ENCODE measurements at regions not wholly inside any gene's neighbourhood (a gene's known extent, or its start where the extent isn't known, plus 50 kb on each side); places are given as distances from the start of the nearest gene placed in this dataset.

- peak; percentile 38 for DNase-seq (ENCODE audit: low read depth)
- TF ChIP-seq CTCF (IDR thresholded peaks at IDR 0.05; ENCODE audit: insufficient read depth, low read depth, low read length): no peak
- no peak overlapping the region for H3K4me3 ChIP-seq (ENCODE audit: low read depth, low read length)
Observed at GRCh38 chr12:58765076-58765475, 155.2 kb downstream of the LRIG3 start.

- TF ChIP-seq CTCF (IDR thresholded peaks at IDR 0.05; ENCODE audit: insufficient read depth, low read depth, low read length): no peak
- peak; percentile 72 for DNase-seq (ENCODE audit: low read depth)
Observed at GRCh38 chr12:58765653-58766512, 154.4 kb downstream of the LRIG3 start.

GRCh38 chr12:58766513-58766870 is 153.8 kb downstream of the LRIG3 start:
- no peak for DNase-seq (ENCODE audit: low read depth)
- TF ChIP-seq CTCF (IDR thresholded peaks at IDR 0.05; ENCODE audit: insufficient read depth, low read depth, low read length): no peak
- no peak overlapping the region for H3K4me3 ChIP-seq (ENCODE audit: low read depth, low read length)

More at GRCh38 chr12:58765653-58766512, 154.4 kb downstream of the LRIG3 start:
- no peak overlapping the region for H3K4me3 ChIP-seq (ENCODE audit: low read depth, low read length)

GRCh38 chr12:58767496-58767895 is 152.8 kb downstream of the LRIG3 start:
- TF ChIP-seq CTCF (IDR thresholded peaks at IDR 0.05; ENCODE audit: insufficient read depth, low read depth, low read length): no peak
- H3K4me3 ChIP-seq (ENCODE audit: low read depth, low read length): no peak overlapping the region
- DNase-seq (ENCODE audit: low read depth): no peak

- DNase-seq (ENCODE audit: low read depth): no peak
- TF ChIP-seq CTCF (IDR thresholded peaks at IDR 0.05; ENCODE audit: insufficient read depth, low read depth, low read length): no peak
- H3K4me3 ChIP-seq (ENCODE audit: low read depth, low read length): no peak overlapping the region
Observed at GRCh38 chr12:58773986-58774385, 146.3 kb downstream of the LRIG3 start.

- H3K4me3 ChIP-seq (ENCODE audit: low read depth, low read length): no peak overlapping the region
- no peak for DNase-seq (ENCODE audit: low read depth)
- no peak for TF ChIP-seq CTCF (IDR thresholded peaks at IDR 0.05; ENCODE audit: insufficient read depth, low read depth, low read length)
Observed at GRCh38 chr12:58774731-58775130, 145.6 kb downstream of the LRIG3 start.

GRCh38 chr12:58775396-58775795 is 144.9 kb downstream of the LRIG3 start:
- TF ChIP-seq CTCF (IDR thresholded peaks at IDR 0.05; ENCODE audit: insufficient read depth, low read depth, low read length): no peak
- H3K4me3 ChIP-seq (ENCODE audit: low read depth, low read length): no peak overlapping the region
- no peak for DNase-seq (ENCODE audit: low read depth)

Measured in fibroblast of villous mesenchyme (primary cell).